ENCODE measurements at regions not wholly inside any gene's neighbourhood (a gene's known extent, or its start where the extent isn't known, plus 50 kb on each side); places are given as distances from the start of the nearest gene placed in this dataset.

- H3F3A ChIP-seq (ENCODE audit: low read length, unreplicated experiment), result no peaks in the 10 kb centered on the region
- H3K36me3 ChIP-seq (ENCODE audit: low read depth, low read length), result no peaks in the 10 kb centered on the region
- TF ChIP-seq EZH2phosphoT487 (IDR thresholded peaks at IDR 0.05; ENCODE audit: borderline replicate concordance, low read length) (no peak), CTCF (conservative IDR thresholded peaks at IDR 0.05; ENCODE audit: low read depth, low read length) (no peak), EZH2 (IDR thresholded peaks at IDR 0.05; ENCODE audit: low read length, unreplicated experiment) (no peak)
- no peaks in the 10 kb centered on the region for H3K27me3 ChIP-seq (ENCODE audit: low read length)
- H3K9me2 ChIP-seq (replicated peaks; ENCODE audit: low read length), result no peaks in the 10 kb centered on the region
- no peak overlapping the region for H3K4me3 ChIP-seq (ENCODE audit: low read length)
- H3K27ac ChIP-seq (ENCODE audit: low read length), result no peak overlapping the region
- H3K9ac ChIP-seq (ENCODE audit: low read length), result no peak overlapping the region
- H3K4me2 ChIP-seq (ENCODE audit: low read length), result no peak overlapping the region
- intact Hi-C loops (cut with micrococcal nuclease), result no loop called here
- no peak for ATAC-seq
- no peak overlapping the region for H2AFZ ChIP-seq (ENCODE audit: low read length)
- no peak for DNase-seq
- no peaks in the 10 kb centered on the region for H3K79me2 ChIP-seq (ENCODE audit: low read length)
- CTCF ChIA-PET, result no interaction called here
- H3K9me3 ChIP-seq (ENCODE audit: low read length), result no peaks in the 10 kb centered on the region
- BruUV-seq (replicated peaks), result no TSS peak
- H4K20me1 ChIP-seq (ENCODE audit: low read length), result no peaks in the 10 kb centered on the region
- H3K4me1 ChIP-seq (ENCODE audit: insufficient read depth, low read length), result no peaks in the 10 kb centered on the region
- POLR2A ChIA-PET (ENCODE audit: unreplicated experiment), result no interaction called here
Measured at GRCh38 chrX:117138070-117138469, 675.3 kb upstream of the CT83 start.

DNA sequence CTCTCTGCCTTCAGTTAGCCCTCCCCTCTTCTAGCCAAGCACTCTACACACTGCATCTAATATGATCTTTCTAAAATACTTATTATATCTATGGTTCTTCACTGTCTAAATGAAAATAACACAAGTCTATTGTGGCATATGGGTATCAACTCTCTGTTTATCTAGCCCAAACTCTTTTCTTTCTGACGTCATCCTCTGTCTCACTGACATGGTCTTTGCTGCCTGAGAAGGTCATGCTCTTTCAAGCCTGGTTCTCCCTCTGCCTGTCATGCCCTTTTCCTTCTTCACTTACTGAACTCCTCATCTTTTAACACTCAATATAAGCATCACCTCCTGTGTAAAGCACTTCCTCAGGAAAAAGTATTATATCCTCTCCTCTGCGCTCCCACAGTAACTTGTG, 672.2 kb upstream of the CT83 start:
- no TSS peak for BruUV-seq (replicated peaks)
- TF ChIP-seq EZH2phosphoT487 (IDR thresholded peaks at IDR 0.05; ENCODE audit: borderline replicate concordance, low read length) (no peak), EZH2 (IDR thresholded peaks at IDR 0.05; ENCODE audit: low read length, unreplicated experiment) (no peak), CTCF (conservative IDR thresholded peaks at IDR 0.05; ENCODE audit: low read depth, low read length) (no peak)
- no peak overlapping the region for H3K9ac ChIP-seq (ENCODE audit: low read length)
- no peaks in the 10 kb centered on the region for H3K9me3 ChIP-seq (ENCODE audit: low read length)
- no peaks in the 10 kb centered on the region for H3K36me3 ChIP-seq (ENCODE audit: low read depth, low read length)
- H3K4me3 ChIP-seq (ENCODE audit: low read length), result no peak overlapping the region
- H3K9me2 ChIP-seq (replicated peaks; ENCODE audit: low read length), result no peaks in the 10 kb centered on the region
- ChIA-PET CTCF (no interaction called here), POLR2A (ENCODE audit: unreplicated experiment) (no interaction called here)
- no peak for ATAC-seq
- no peaks in the 10 kb centered on the region for H3K4me1 ChIP-seq (ENCODE audit: insufficient read depth, low read length)
- intact Hi-C loops (cut with micrococcal nuclease), result no loop called here
- H4K20me1 ChIP-seq (ENCODE audit: low read length), result no peaks in the 10 kb centered on the region
- no peaks in the 10 kb centered on the region for H3K79me2 ChIP-seq (ENCODE audit: low read length)
- no peak for DNase-seq
- no peak overlapping the region for H3K27ac ChIP-seq (ENCODE audit: low read length)
- H3K27me3 ChIP-seq (ENCODE audit: low read length), result no peaks in the 10 kb centered on the region
- H3F3A ChIP-seq (ENCODE audit: low read length, unreplicated experiment), result no peaks in the 10 kb centered on the region
- H2AFZ ChIP-seq (ENCODE audit: low read length), result no peak overlapping the region
- no peak overlapping the region for H3K4me2 ChIP-seq (ENCODE audit: low read length)

GRCh38 chrX:117120700-117121099, 657.9 kb upstream of the CT83 start:
- no peaks in the 10 kb centered on the region for H4K20me1 ChIP-seq (ENCODE audit: low read length)
- CTCF ChIA-PET, result no interaction called here
- POLR2A ChIA-PET (ENCODE audit: unreplicated experiment), result no interaction called here
- H3K79me2 ChIP-seq (ENCODE audit: low read length), result no peaks in the 10 kb centered on the region
- H3K27ac ChIP-seq (ENCODE audit: low read length), result no peak overlapping the region
- no TSS peak for BruUV-seq (replicated peaks)
- ATAC-seq (no peak), DNase-seq (no peak)
- no peaks in the 10 kb centered on the region for H3K36me3 ChIP-seq (ENCODE audit: low read depth, low read length)
- no peaks in the 10 kb centered on the region for H3K9me3 ChIP-seq (ENCODE audit: low read length)
- H3K4me2 ChIP-seq (ENCODE audit: low read length), result no peak overlapping the region
- no peaks in the 10 kb centered on the region for H3K27me3 ChIP-seq (ENCODE audit: low read length)
- H2AFZ ChIP-seq (ENCODE audit: low read length), result no peak overlapping the region
- no peak overlapping the region for H3K4me3 ChIP-seq (ENCODE audit: low read length)
- intact Hi-C loops (cut with micrococcal nuclease), result no loop called here
- no peak overlapping the region for H3K9ac ChIP-seq (ENCODE audit: low read length)
- H3F3A ChIP-seq (ENCODE audit: low read length, unreplicated experiment), result no peaks in the 10 kb centered on the region
- H3K9me2 ChIP-seq (replicated peaks; ENCODE audit: low read length), result no peaks in the 10 kb centered on the region
- no peaks in the 10 kb centered on the region for H3K4me1 ChIP-seq (ENCODE audit: insufficient read depth, low read length)
- no peak for TF ChIP-seq EZH2 (IDR thresholded peaks at IDR 0.05; ENCODE audit: low read length, unreplicated experiment)
- TF ChIP-seq CTCF (conservative IDR thresholded peaks at IDR 0.05; ENCODE audit: low read depth, low read length), result no peak
- TF ChIP-seq EZH2phosphoT487 (IDR thresholded peaks at IDR 0.05; ENCODE audit: borderline replicate concordance, low read length), result no peak
